Smooth muscle cell (in vitro differentiated cells): ENCODE measurements at regions not wholly inside any gene's neighbourhood (a gene's known extent, or its start where the extent isn't known, plus 50 kb on each side); places are given as distances from the start of the nearest gene placed in this dataset.

Source experiments
- DNase-seq: peaks from one replicate; lab custom pipeline; 2025; ENCODE audit not compliant: unreplicated experiment; lab: John Stamatoyannopoulos, UW
- H2AFZ ChIP-seq: fragments of 200-600 bp; sonication (generic); 2 replicates; pipeline ENCODE4 v1.6.0; 2016; ENCODE audit warnings: antibody characterized with exemption, low read depth, mild to moderate bottlenecking
- H3F3A ChIP-seq: fragments of 200-600 bp; sonication (generic); 2 replicates; pipeline ENCODE4 v1.6.0; 2017; ENCODE audit warnings: antibody characterized with exemption, low read depth
- H3K27ac ChIP-seq: fragments of 200-600 bp; sonication (generic); 2 replicates; pipeline ENCODE4 v1.5.1; 2016; ENCODE audit warnings: low read depth, mild to moderate bottlenecking
- H3K27me3 ChIP-seq: fragments of 200-600 bp; sonication (generic); 2 replicates; pipeline ENCODE4 v1.6.1; 2016; ENCODE audit warnings: low read depth, mild to moderate bottlenecking
- H3K36me3 ChIP-seq: fragments of 200-600 bp; sonication (generic); 2 replicates; pipeline ENCODE4 v1.5.1; 2016; ENCODE audit warnings: low read depth
- H3K4me1 ChIP-seq: fragments of 200-600 bp; sonication (generic); 2 replicates; pipeline ENCODE4 v1.5.1; 2016; ENCODE audit warnings: low read depth
- H3K4me2 ChIP-seq: fragments of 200-600 bp; sonication (generic); 2 replicates; pipeline ENCODE4 v1.6.0; 2016; ENCODE audit warnings: mild to moderate bottlenecking
- H3K4me3 ChIP-seq: fragments of 200-600 bp; sonication (generic); 2 replicates; pipeline ENCODE4 v1.5.1; 2016; ENCODE audit warnings: mild to moderate bottlenecking
- H3K79me2 ChIP-seq: fragments of 200-600 bp; sonication (generic); 2 replicates; pipeline ENCODE4 v1.6.0; 2016; ENCODE audit warnings: low read depth, mild to moderate bottlenecking
- H3K9ac ChIP-seq: fragments of 200-600 bp; sonication (generic); 2 replicates; pipeline ENCODE4 v1.6.0; 2016; ENCODE audit warnings: low read depth
- H3K9me3 ChIP-seq: fragments of 200-600 bp; sonication (generic); replicated peaks from 2 replicates; pipeline ENCODE4 v1.5.1; 2016; ENCODE audit warnings: low read depth
- H4K20me1 ChIP-seq: fragments of 200-600 bp; sonication (generic); 2 replicates; pipeline ENCODE4 v1.6.0; 2016; ENCODE audit warnings: low read depth
- CTCF ChIP-seq: fragments of 200-600 bp; sonication (generic); IDR thresholded peaks from 2 replicates; pipeline ENCODE4 v1.5.1; 2017; ENCODE audit warnings: borderline replicate concordance, mild to moderate bottlenecking, antibody characterized with exemption; ENCODE audit not compliant: insufficient read depth, poor library complexity, severe bottlenecking
- WGBS: methylation state at CpG from one replicate; pipeline ENCODE4 v1.1.7; 2016; ENCODE audit warnings: low lambda C conversion rate; 5-methylcytosine and 5-hydroxymethylcytosine counted together

- no peaks in the 10 kb centered on the region for H3K36me3 ChIP-seq
- no peaks in the 10 kb centered on the region for H3K4me1 ChIP-seq
- no peak overlapping the region for H2AFZ ChIP-seq
- H3K4me3 ChIP-seq = no peak overlapping the region
- H3K27me3 ChIP-seq = no peaks in the 10 kb centered on the region
- H3K27ac ChIP-seq = no peak overlapping the region
- H3K9me3 ChIP-seq = peaks cover 4% of the 10 kb centered on the region
- H3K4me2 ChIP-seq = no peak overlapping the region
- no peak for DNase-seq
- WGBS = 76% methylated on average over 3 of the region's 3 CpGs
- no peak overlapping the region for H3K9ac ChIP-seq
- no peaks in the 10 kb centered on the region for H3K79me2 ChIP-seq
- no peak for TF ChIP-seq CTCF
- peaks cover 5% of the 10 kb centered on the region for H3F3A ChIP-seq
- no peaks in the 10 kb centered on the region for H4K20me1 ChIP-seq
Observed at GRCh38 chr13:65911546-65912193, 1318.5 kb downstream of the PCDH9 start.

- 85% methylated on average over 1 of the region's 1 CpG for WGBS
- H3K27me3 ChIP-seq = no peaks in the 10 kb centered on the region
Observed at GRCh38 chr13:65909501-65909900, 1320.6 kb downstream of the PCDH9 start.

GRCh38 chr13:65907666-65908525 lies 1322.2 kb downstream of the PCDH9 start:
- no peak for DNase-seq
- H3K4me3 ChIP-seq = no peak overlapping the region
- H3K27me3 ChIP-seq = no peaks in the 10 kb centered on the region
- H3K79me2 ChIP-seq = no peaks in the 10 kb centered on the region
- H3K36me3 ChIP-seq = no peaks in the 10 kb centered on the region
- TF ChIP-seq CTCF = no peak
- H3K27ac ChIP-seq = no peak overlapping the region
- no peaks in the 10 kb centered on the region for H3F3A ChIP-seq
- peaks cover 4% of the 10 kb centered on the region for H3K9me3 ChIP-seq
- H2AFZ ChIP-seq = no peak overlapping the region
- H4K20me1 ChIP-seq = no peaks in the 10 kb centered on the region
- no peak overlapping the region for H3K4me2 ChIP-seq
- H3K9ac ChIP-seq = no peak overlapping the region
- no peaks in the 10 kb centered on the region for H3K4me1 ChIP-seq
- 86% methylated on average over 7 of the region's 7 CpGs for WGBS

More at GRCh38 chr13:65909501-65909900, 1320.6 kb downstream of the PCDH9 start:
- H2AFZ ChIP-seq = no peak overlapping the region
- no peak overlapping the region for H3K9ac ChIP-seq
- no peaks in the 10 kb centered on the region for H3K4me1 ChIP-seq
- H4K20me1 ChIP-seq = no peaks in the 10 kb centered on the region
- DNase-seq = no peak
- no peak overlapping the region for H3K4me2 ChIP-seq
- H3K36me3 ChIP-seq = no peaks in the 10 kb centered on the region
- no peak overlapping the region for H3K4me3 ChIP-seq
- TF ChIP-seq CTCF = no peak
- no peak overlapping the region for H3K27ac ChIP-seq
- H3K9me3 ChIP-seq = peaks cover 4% of the 10 kb centered on the region
- no peaks in the 10 kb centered on the region for H3K79me2 ChIP-seq
- peaks cover 5% of the 10 kb centered on the region for H3F3A ChIP-seq

GRCh38 chr13:65901723-65902122 lies 1328.4 kb downstream of the PCDH9 start:
- H4K20me1 ChIP-seq = no peaks in the 10 kb centered on the region
- no peak for TF ChIP-seq CTCF
- H3F3A ChIP-seq = no peaks in the 10 kb centered on the region
- H3K4me2 ChIP-seq = no peak overlapping the region
- H3K4me3 ChIP-seq = no peak overlapping the region
- H3K27me3 ChIP-seq = no peaks in the 10 kb centered on the region
- no peak overlapping the region for H3K9ac ChIP-seq
- DNase-seq = no peak
- no peak overlapping the region for H2AFZ ChIP-seq
- no peaks in the 10 kb centered on the region for H3K9me3 ChIP-seq
- no peaks in the 10 kb centered on the region for H3K4me1 ChIP-seq
- H3K79me2 ChIP-seq = no peaks in the 10 kb centered on the region
- H3K27ac ChIP-seq = no peak overlapping the region
- no peaks in the 10 kb centered on the region for H3K36me3 ChIP-seq
